ENCODE measurements at regions not wholly inside any gene's neighbourhood (a gene's known extent, or its start where the extent isn't known, plus 50 kb on each side); places are given as distances from the start of the nearest gene placed in this dataset.

DNA sequence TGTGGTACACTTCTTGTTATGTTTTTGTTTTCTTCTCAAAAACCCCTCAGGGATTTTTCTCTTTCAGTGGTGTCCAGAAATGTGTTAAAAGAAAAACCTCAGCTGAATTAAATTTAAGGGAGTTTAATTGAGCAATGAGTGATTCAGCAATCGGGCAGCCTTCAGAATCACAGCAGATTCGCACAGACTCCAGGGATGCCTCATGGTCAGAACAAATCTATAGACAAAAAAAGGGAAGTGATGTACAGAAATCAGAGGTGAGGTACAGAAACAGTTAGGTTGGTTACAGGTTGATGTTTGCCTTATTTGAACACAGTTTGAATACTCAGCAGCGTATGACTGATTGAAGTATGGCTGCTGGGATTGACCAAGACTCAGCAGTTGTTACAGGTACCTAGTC, 86.2 kb downstream of the TLR5 start:
- H3K9me3 Mint-ChIP-seq = no peaks in the 10 kb centered on the region
- no peak for DNase-seq
- H3K27ac Mint-ChIP-seq = no peak overlapping the region
- H3K4me3 Mint-ChIP-seq = no peak overlapping the region
- intact Hi-C loops (cut with micrococcal nuclease) = no loop called here
- H3K4me1 Mint-ChIP-seq = no peaks in the 10 kb centered on the region
- H3K27me3 Mint-ChIP-seq = no peaks in the 10 kb centered on the region
- H3K36me3 Mint-ChIP-seq (ENCODE audit: low read depth) = no peaks in the 10 kb centered on the region

GRCh38 chr1:223057569-223058093, 85.4 kb downstream of the TLR5 start:
- no peak for DNase-seq
- Mint-ChIP-seq H3K27ac (no peak overlapping the region), H3K4me3 (no peak overlapping the region), H3K36me3 (ENCODE audit: low read depth) (no peaks in the 10 kb centered on the region), H3K9me3 (no peaks in the 10 kb centered on the region), H3K27me3 (no peaks in the 10 kb centered on the region), H3K4me1 (no peaks in the 10 kb centered on the region)
- intact Hi-C loops (cut with micrococcal nuclease) = no loop called here

Data from activated CD4-positive, alpha-beta T cell treated with anti-CD3 and anti-CD28 coated beads, Interleukin-2, amount 10 ng/mL, durations not matched to agents 24 days and 14 days (primary cell).